ENCODE measurements at regions not wholly inside any gene's neighbourhood (a gene's known extent, or its start where the extent isn't known, plus 50 kb on each side); places are given as distances from the start of the nearest gene placed in this dataset.
"Not testable (repeated sequence)": the region's sequence is repeated elsewhere in the genome, so short reads cannot be mapped to it uniquely, and the experiment has no call there.

- Histone ChIP-seq H3K36me3 (replicated peaks) (no peaks in the 10 kb centered on the region), H3K4me3 (ENCODE audit: low read depth, low read length) (no peak overlapping the region), H3K27ac (no peak overlapping the region), H3K27me3 (replicated peaks) (no peaks in the 10 kb centered on the region)
- in situ Hi-C loops (cut with HindIII; ENCODE audit: low pct_ligation_motif_present, low sequenced_read_pairs) = no loop called here
- TF ChIP-seq CTCF (IDR thresholded peaks at IDR 0.05; ENCODE audit: low read depth, low read length, missing control alignments) = no peak
- DNase-seq = no peak
Observed at GRCh38 chrX:92249125-92249524, 469.9 kb downstream of the PCDH11X start.

- Histone ChIP-seq H3K27me3 (replicated peaks) (no peaks in the 10 kb centered on the region), H3K27ac (no peak overlapping the region), H3K4me3 (ENCODE audit: low read depth, low read length) (no peak overlapping the region), H3K36me3 (replicated peaks) (no peaks in the 10 kb centered on the region)
- no peak for TF ChIP-seq CTCF (IDR thresholded peaks at IDR 0.05; ENCODE audit: low read depth, low read length, missing control alignments)
- DNase-seq = no peak
- in situ Hi-C loops (cut with HindIII; ENCODE audit: low pct_ligation_motif_present, low sequenced_read_pairs) = no loop called here
Observed at GRCh38 chrX:92260102-92260501, 480.9 kb downstream of the PCDH11X start.

GRCh38 chrX:92270936-92271855 is 492.0 kb downstream of the PCDH11X start:
- no peak for TF ChIP-seq CTCF (IDR thresholded peaks at IDR 0.05; ENCODE audit: low read depth, low read length, missing control alignments)
- Histone ChIP-seq H3K27ac (no peak overlapping the region), H3K36me3 (replicated peaks) (no peaks in the 10 kb centered on the region), H3K4me3 (ENCODE audit: low read depth, low read length) (no peak overlapping the region), H3K27me3 (replicated peaks) (no peaks in the 10 kb centered on the region)
- in situ Hi-C loops (cut with HindIII; ENCODE audit: low pct_ligation_motif_present, low sequenced_read_pairs) = no loop called here
- DNase-seq = no peak

- H3K4me3 ChIP-seq (ENCODE audit: low read depth, low read length); H3K36me3 ChIP-seq (replicated peaks); H3K27ac ChIP-seq; H3K27me3 ChIP-seq (replicated peaks); in situ Hi-C loops (cut with HindIII; ENCODE audit: low pct_ligation_motif_present, low sequenced_read_pairs); DNase-seq: not testable (repeated sequence)
Observed at GRCh38 chrX:92278556-92278955, 499.4 kb downstream of the PCDH11X start.

GRCh38 chrX:92280347-92280746 is 501.2 kb downstream of the PCDH11X start:
- DNase-seq; H3K27me3 ChIP-seq (replicated peaks); H3K4me3 ChIP-seq (ENCODE audit: low read depth, low read length); H3K27ac ChIP-seq; H3K36me3 ChIP-seq (replicated peaks); in situ Hi-C loops (cut with HindIII; ENCODE audit: low pct_ligation_motif_present, low sequenced_read_pairs): not testable (repeated sequence)

GRCh38 chrX:92283308-92283707 is 504.1 kb downstream of the PCDH11X start:
- TF ChIP-seq CTCF (IDR thresholded peaks at IDR 0.05; ENCODE audit: low read depth, low read length, missing control alignments) = no peak
- Histone ChIP-seq H3K27ac (no peak overlapping the region), H3K4me3 (ENCODE audit: low read depth, low read length) (no peak overlapping the region), H3K36me3 (replicated peaks) (no peaks in the 10 kb centered on the region), H3K27me3 (replicated peaks) (no peaks in the 10 kb centered on the region)
- DNase-seq = no peak
- in situ Hi-C loops (cut with HindIII; ENCODE audit: low pct_ligation_motif_present, low sequenced_read_pairs) = no loop called here

GRCh38 chrX:92298067-92298466 is 518.9 kb downstream of the PCDH11X start:
- H3K27ac ChIP-seq; H3K27me3 ChIP-seq (replicated peaks); in situ Hi-C loops (cut with HindIII; ENCODE audit: low pct_ligation_motif_present, low sequenced_read_pairs); H3K36me3 ChIP-seq (replicated peaks); DNase-seq; H3K4me3 ChIP-seq (ENCODE audit: low read depth, low read length): not testable (repeated sequence)

- H3K27ac ChIP-seq; H3K4me3 ChIP-seq (ENCODE audit: low read depth, low read length); in situ Hi-C loops (cut with HindIII; ENCODE audit: low pct_ligation_motif_present, low sequenced_read_pairs); DNase-seq; H3K27me3 ChIP-seq (replicated peaks); H3K36me3 ChIP-seq (replicated peaks): not testable (repeated sequence)
Observed at GRCh38 chrX:92333194-92333593, 554.0 kb downstream of the PCDH11X start.

- H3K27ac ChIP-seq; in situ Hi-C loops (cut with HindIII; ENCODE audit: low pct_ligation_motif_present, low sequenced_read_pairs); H3K36me3 ChIP-seq (replicated peaks); H3K27me3 ChIP-seq (replicated peaks); DNase-seq; H3K4me3 ChIP-seq (ENCODE audit: low read depth, low read length): not testable (repeated sequence)
Observed at GRCh38 chrX:92351065-92351464, 571.9 kb downstream of the PCDH11X start.
